B cell (primary cell): ENCODE measurements at regions not wholly inside any gene's neighbourhood (a gene's known extent, or its start where the extent isn't known, plus 50 kb on each side); places are given as distances from the start of the nearest gene placed in this dataset.

Experiments
- ATAC-seq: fragments of 200-7000 bp; cut with Tn5 transposase; one replicate; pipeline ENCODE4 v1.10.0; 2021; ENCODE audit warnings: low read depth, mild to moderate bottlenecking, moderate number of reproducible peaks, moderate library complexity
- CTCF ChIA-PET: fragments of 350-600 bp; sonication (Branson Sonifier 250); formaldehyde crosslinking; loops from one replicate; lab custom pipeline; 2021; ENCODE audit warnings: antibody characterized with exemption, inconsistent platforms; lab: Charles Lee
- POLR2A ChIA-PET: fragments of 350-600 bp; sonication (Branson Sonifier 250); formaldehyde crosslinking; loops from one replicate; lab custom pipeline; 2021; ENCODE audit warnings: antibody characterized with exemption; lab: Charles Lee
- DNase-seq: peaks from one replicate; pipeline ENCODE4 v3.0.0; 2013
- H2AFZ ChIP-seq: 2 replicates; pipeline ENCODE4 v1.6.1; 2012; ENCODE audit warnings: mild to moderate bottlenecking, low read depth, low read length; ENCODE audit not compliant: insufficient read depth, poor library complexity, severe bottlenecking
- H3K27ac ChIP-seq, 2 donors: 1 replicate in 1 of 2; 2 replicates in 1 of 2; pipeline ENCODE4 v1.5.1; 2012 to 2013; ENCODE audit warnings: low read length in 2 of 2, mild to moderate bottlenecking in 2 of 2, moderate library complexity in 1 of 2
- H3K27me3 ChIP-seq, 4 experiments: fragments of 200-600 bp in 1 of 4; sonication (generic) in 1 of 4; replicated peaks in 1 of 4; 1 replicate in 2 of 4; 2 replicates in 2 of 4; pipeline versions ENCODE4 v1.6.1 to v1.7.0; 2013 to 2016; ENCODE audit warnings: low read length in 3 of 4, mild to moderate bottlenecking in 2 of 4, mixed read lengths in 1 of 4, moderate library complexity in 1 of 4; ENCODE audit not compliant: insufficient read depth in 4 of 4, control insufficient read depth in 3 of 4; ENCODE audit errors: control extremely low read depth in 1 of 4
- H3K36me3 ChIP-seq, 2 experiments: replicated peaks in 1 of 2; 1 replicate in 1 of 2; 2 replicates in 1 of 2; pipeline versions ENCODE4 v1.6.1 to v1.7.1; 2013; ENCODE audit warnings: low read length in 1 of 2; ENCODE audit not compliant: insufficient read depth in 2 of 2, control insufficient read depth in 1 of 2; ENCODE audit errors: control extremely low read depth in 1 of 2, extremely low read depth in 1 of 2
- H3K4me1 ChIP-seq, 2 donors: fragments of 200-600 bp in 1 of 2; sonication (generic) in 1 of 2; 1 replicate in 1 of 2; 2 replicates in 1 of 2; pipeline versions ENCODE4 v1.5.1 to v1.6.1; 2013 to 2017; ENCODE audit warnings: low read length in 2 of 2; ENCODE audit not compliant: control insufficient read depth in 2 of 2, insufficient read depth in 2 of 2
- H3K4me2 ChIP-seq: replicated peaks from 2 replicates; pipeline ENCODE3; 2012; ENCODE audit warnings: mild to moderate bottlenecking, low read depth, low read length; ENCODE audit not compliant: poor library complexity, severe bottlenecking
- H3K4me3 ChIP-seq, 5 experiments: fragments of 200-600 bp in 1 of 5; sonication (generic) in 1 of 5; 1 replicate in 3 of 5; 2 replicates in 2 of 5; pipeline versions ENCODE4 v1.5.1 to v1.7.0; 2011 to 2016; ENCODE audit warnings: low read length in 4 of 5, mild to moderate bottlenecking in 4 of 5, low read depth in 2 of 5, control low read depth in 1 of 5, moderate library complexity in 1 of 5; ENCODE audit not compliant: insufficient read depth in 1 of 5; ENCODE audit errors: control extremely low read depth in 1 of 5, extremely low read depth in 1 of 5
- H3K79me2 ChIP-seq: fragments of 200-600 bp; sonication (generic); one replicate; pipeline ENCODE4 v1.6.0; 2016; ENCODE audit warnings: low read length; ENCODE audit not compliant: control insufficient read depth, insufficient read depth
- H3K9ac ChIP-seq: fragments of 200-600 bp; sonication (generic); 2 replicates; pipeline ENCODE4 v1.6.1; 2017; ENCODE audit warnings: mild to moderate bottlenecking, low read length, moderate library complexity
- H3K9me3 ChIP-seq, 3 donors: one replicate each; pipeline versions ENCODE4 v1.6.1 to v1.7.1; 2013; ENCODE audit warnings: low read length in 2 of 3; ENCODE audit not compliant: control insufficient read depth in 2 of 3, insufficient read depth in 1 of 3; ENCODE audit errors: control extremely low read depth in 1 of 3
- H4K20me1 ChIP-seq: 2 replicates; pipeline ENCODE4 v1.6.0; 2012; ENCODE audit warnings: mild to moderate bottlenecking, low read length; ENCODE audit not compliant: insufficient read depth, control insufficient read depth, poor library complexity, severe bottlenecking
- H3K27ac Mint-ChIP-seq: one replicate; pipeline ENCODE4 v1.8.0; 2021; ENCODE audit warnings: mixed read lengths
- H3K27me3 Mint-ChIP-seq: one replicate; pipeline ENCODE4 v1.8.0; 2021; ENCODE audit warnings: mixed read lengths
- H3K4me1 Mint-ChIP-seq: one replicate; pipeline ENCODE4 v1.8.0; 2021; ENCODE audit warnings: mixed read lengths
- H3K4me3 Mint-ChIP-seq: one replicate; pipeline ENCODE4 v1.8.0; 2021; ENCODE audit warnings: mixed read lengths
- H3K9me3 Mint-ChIP-seq: one replicate; pipeline ENCODE4 v1.8.0; 2022; ENCODE audit warnings: mixed read lengths; ENCODE audit not compliant: insufficient read depth
- CTCF ChIP-seq: fragments of 200-600 bp; IDR thresholded peaks from one replicate; pipeline ENCODE4 v1.8.0; 2022; ENCODE audit warnings: antibody characterized with exemption, mild to moderate bottlenecking
- EZH2 ChIP-seq: IDR thresholded peaks from 2 replicates; pipeline ENCODE4 v1.6.1; 2012; ENCODE audit warnings: borderline replicate concordance, low read depth, mild to moderate bottlenecking, moderate library complexity, low read length; ENCODE audit not compliant: insufficient read depth, poor library complexity, severe bottlenecking
- WGBS: methylation state at CpG from one replicate; pipeline ENCODE4 v1.1.5; 2013; ENCODE audit warnings: missing lambda C conversion rate; ENCODE audit not compliant: insufficient coverage; 5-methylcytosine and 5-hydroxymethylcytosine counted together
- intact Hi-C: fragments of 100-400 bp; cut with micrococcal nuclease; formaldehyde crosslinking; loops from one replicate; pipeline ENCODE4 v1.10.0; 2022

- ChIA-PET CTCF (no interaction called here), POLR2A (no interaction called here)
- DNase-seq = no peak
- no peak overlapping the region for H2AFZ ChIP-seq
- H3K9ac ChIP-seq = no peak overlapping the region
- no peak overlapping the region for H3K27ac ChIP-seq
- Mint-ChIP-seq H3K9me3 (no peaks in the 10 kb centered on the region), H3K4me1 (no peaks in the 10 kb centered on the region), H3K27me3 (no peaks in the 10 kb centered on the region), H3K27ac (no peak overlapping the region), H3K4me3 (no peak overlapping the region)
- H4K20me1 ChIP-seq = no peaks in the 10 kb centered on the region
- H3K4me2 ChIP-seq = no peak overlapping the region
- no peak overlapping the region for H3K4me3 ChIP-seq
- no peaks in the 10 kb centered on the region for H3K36me3 ChIP-seq
- H3K79me2 ChIP-seq = no peaks in the 10 kb centered on the region
- no peak for TF ChIP-seq CTCF
- TF ChIP-seq EZH2 = no peak
- 83% methylated on average over 1 of the region's 4 CpGs for WGBS
- no peaks in the 10 kb centered on the region for H3K9me3 ChIP-seq
- intact Hi-C loops = no loop called here
- no peaks in the 10 kb centered on the region for H3K4me1 ChIP-seq
- H3K27me3 ChIP-seq = no peaks in the 10 kb centered on the region
- ATAC-seq = no peak
Observed at GRCh38 chr11:37411289-37411688, 813.3 kb upstream of the RAG2 start.

- no peaks in the 10 kb centered on the region for H3K9me3 Mint-ChIP-seq
- DNase-seq = no peak
- no peaks in the 10 kb centered on the region for H3K9me3 ChIP-seq
- no peak overlapping the region for H3K4me3 Mint-ChIP-seq
- intact Hi-C loops = no loop called here
- H2AFZ ChIP-seq = no peak overlapping the region
- H4K20me1 ChIP-seq = no peaks in the 10 kb centered on the region
- H3K79me2 ChIP-seq = no peaks in the 10 kb centered on the region
- H3K27ac Mint-ChIP-seq = no peak overlapping the region
- TF ChIP-seq EZH2 (no peak), CTCF (no peak)
- H3K4me1 Mint-ChIP-seq = no peaks in the 10 kb centered on the region
- H3K4me3 ChIP-seq = no peak overlapping the region
- H3K27me3 Mint-ChIP-seq = no peaks in the 10 kb centered on the region
- H3K4me1 ChIP-seq = no peaks in the 10 kb centered on the region
- no peak overlapping the region for H3K9ac ChIP-seq
- H3K4me2 ChIP-seq = no peak overlapping the region
- H3K27me3 ChIP-seq = no peaks in the 10 kb centered on the region
- no peak overlapping the region for H3K27ac ChIP-seq
- no peaks in the 10 kb centered on the region for H3K36me3 ChIP-seq
- ChIA-PET CTCF (no interaction called here), POLR2A (no interaction called here)
- ATAC-seq = no peak
Observed at GRCh38 chr11:37409124-37409523, 811.1 kb upstream of the RAG2 start.
